ENCODE measurements at regions not wholly inside any gene's neighbourhood (a gene's known extent, or its start where the extent isn't known, plus 50 kb on each side); places are given as distances from the start of the nearest gene placed in this dataset.

GRCh38 chr1:57854436-57854835 lies 430.6 kb upstream of the DAB1 start:
- no peaks in the 10 kb centered on the region for H4K20me1 ChIP-seq (ENCODE audit: insufficient read depth, low read length)
- no peak for FAIRE-seq
- H3K27me3 ChIP-seq (ENCODE audit: insufficient read depth, low read length), result no peaks in the 10 kb centered on the region
- Mint-ChIP-seq H3K4me1 (ENCODE audit: low read depth, unreplicated experiment) (peaks cover 6% of the 10 kb centered on the region), H3K9me3 (ENCODE audit: unreplicated experiment) (no peaks in the 10 kb centered on the region), H3K36me3 (ENCODE audit: low read depth, unreplicated experiment) (no peaks in the 10 kb centered on the region), H3K4me3 (ENCODE audit: unreplicated experiment) (no peak overlapping the region), H3K27me3 (ENCODE audit: low read depth, unreplicated experiment) (peaks cover 7% of the 10 kb centered on the region), H3K27ac (ENCODE audit: unreplicated experiment) (no peak overlapping the region)
- TF ChIP-seq, protein P1, sequence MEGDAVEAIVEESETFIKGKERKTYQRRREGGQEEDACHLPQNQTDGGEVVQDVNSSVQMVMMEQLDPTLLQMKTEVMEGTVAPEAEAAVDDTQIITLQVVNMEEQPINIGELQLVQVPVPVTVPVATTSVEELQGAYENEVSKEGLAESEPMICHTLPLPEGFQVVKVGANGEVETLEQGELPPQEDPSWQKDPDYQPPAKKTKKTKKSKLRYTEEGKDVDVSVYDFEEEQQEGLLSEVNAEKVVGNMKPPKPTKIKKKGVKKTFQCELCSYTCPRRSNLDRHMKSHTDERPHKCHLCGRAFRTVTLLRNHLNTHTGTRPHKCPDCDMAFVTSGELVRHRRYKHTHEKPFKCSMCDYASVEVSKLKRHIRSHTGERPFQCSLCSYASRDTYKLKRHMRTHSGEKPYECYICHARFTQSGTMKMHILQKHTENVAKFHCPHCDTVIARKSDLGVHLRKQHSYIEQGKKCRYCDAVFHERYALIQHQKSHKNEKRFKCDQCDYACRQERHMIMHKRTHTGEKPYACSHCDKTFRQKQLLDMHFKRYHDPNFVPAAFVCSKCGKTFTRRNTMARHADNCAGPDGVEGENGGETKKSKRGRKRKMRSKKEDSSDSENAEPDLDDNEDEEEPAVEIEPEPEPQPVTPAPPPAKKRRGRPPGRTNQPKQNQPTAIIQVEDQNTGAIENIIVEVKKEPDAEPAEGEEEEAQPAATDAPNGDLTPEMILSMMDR (IDR thresholded peaks at IDR 0.05; ENCODE audit: insufficient read depth, low read depth, low read length), result no peak
- no peak for TF ChIP-seq EZH2 (IDR thresholded peaks at IDR 0.05; ENCODE audit: insufficient read depth, low read length)
- H3K4me1 ChIP-seq (ENCODE audit: insufficient read depth, low read length), result peaks cover under 1% of the 10 kb centered on the region
- DNase-seq (ENCODE audit: low read depth), result no peak
- H3K9me3 ChIP-seq (ENCODE audit: insufficient read depth, low read depth, low read length), result no peaks in the 10 kb centered on the region
- no peak overlapping the region for H2AFZ ChIP-seq (ENCODE audit: low read depth, low read length)
- no peak overlapping the region for H3K27ac ChIP-seq (ENCODE audit: low read depth, low read length)
- no peak overlapping the region for H3K4me3 ChIP-seq (ENCODE audit: insufficient read depth, low read depth, low read length)
- H3K36me3 ChIP-seq (ENCODE audit: insufficient read depth, low read length), result no peaks in the 10 kb centered on the region
- no peak overlapping the region for H3K4me2 ChIP-seq (ENCODE audit: low read length)
- H3K9ac ChIP-seq (ENCODE audit: low read length), result no peak overlapping the region
- no peaks in the 10 kb centered on the region for H3K79me2 ChIP-seq (ENCODE audit: insufficient read depth, low read length)

GRCh38 chr1:57850176-57850940 lies 426.5 kb upstream of the DAB1 start:
- no peak for FAIRE-seq

More at GRCh38 chr1:57850176-57850940, 426.5 kb upstream of the DAB1 start:
- no peaks in the 10 kb centered on the region for H4K20me1 ChIP-seq (ENCODE audit: insufficient read depth, low read length)
- peaks cover 9% of the 10 kb centered on the region for H3K4me1 ChIP-seq (ENCODE audit: insufficient read depth, low read length)
- no peak overlapping the region for H3K4me2 ChIP-seq (ENCODE audit: low read length)
- TF ChIP-seq, protein P1 (IDR thresholded peaks at IDR 0.05; ENCODE audit: insufficient read depth, low read depth, low read length), result no peak
- TF ChIP-seq EZH2 (IDR thresholded peaks at IDR 0.05; ENCODE audit: insufficient read depth, low read length), result no peak
- H3K4me3 Mint-ChIP-seq (ENCODE audit: unreplicated experiment), result no peak overlapping the region
- peaks cover 7% of the 10 kb centered on the region for H3K27me3 Mint-ChIP-seq (ENCODE audit: low read depth, unreplicated experiment)
- no peak overlapping the region for H3K27ac ChIP-seq (ENCODE audit: low read depth, low read length)
- H3K36me3 ChIP-seq (ENCODE audit: insufficient read depth, low read length), result no peaks in the 10 kb centered on the region
- DNase-seq (ENCODE audit: low read depth), result peak; percentile 43
- no peaks in the 10 kb centered on the region for H3K36me3 Mint-ChIP-seq (ENCODE audit: low read depth, unreplicated experiment)
- H3K9me3 Mint-ChIP-seq (ENCODE audit: unreplicated experiment), result no peaks in the 10 kb centered on the region
- no peak overlapping the region for H3K27ac Mint-ChIP-seq (ENCODE audit: unreplicated experiment)
- H3K9me3 ChIP-seq (ENCODE audit: insufficient read depth, low read depth, low read length), result no peaks in the 10 kb centered on the region
- H3K9ac ChIP-seq (ENCODE audit: low read length), result no peak overlapping the region
- H3K4me1 Mint-ChIP-seq (ENCODE audit: low read depth, unreplicated experiment), result peaks cover 6% of the 10 kb centered on the region
- no peak overlapping the region for H2AFZ ChIP-seq (ENCODE audit: low read depth, low read length)
- H3K79me2 ChIP-seq (ENCODE audit: insufficient read depth, low read length), result no peaks in the 10 kb centered on the region
- no peaks in the 10 kb centered on the region for H3K27me3 ChIP-seq (ENCODE audit: insufficient read depth, low read length)
- H3K4me3 ChIP-seq (ENCODE audit: insufficient read depth, low read depth, low read length), result no peak overlapping the region

Measured in astrocyte (in vitro differentiated cells and primary cell).